ENCODE measurements at regions not wholly inside any gene's neighbourhood (a gene's known extent, or its start where the extent isn't known, plus 50 kb on each side); places are given as distances from the start of the nearest gene placed in this dataset.
"Not testable (repeated sequence)": the region's sequence is repeated elsewhere in the genome, so short reads cannot be mapped to it uniquely, and the experiment has no call there.

- no peak for DNase-seq
Observed at GRCh38 chr13:47687577-47687976, 313.5 kb downstream of the SUCLA2 start.

- DNase-seq: not testable (repeated sequence)
Observed at GRCh38 chr13:47685156-47685555, 315.9 kb downstream of the SUCLA2 start.

GRCh38 chr13:47680748-47681147 is 320.3 kb downstream of the SUCLA2 start:
- DNase-seq: no peak

GRCh38 chr13:47679401-47679800 is 321.7 kb downstream of the SUCLA2 start:
- DNase-seq: no peak

GRCh38 chr13:47678201-47678968 is 322.7 kb downstream of the SUCLA2 start:
- DNase-seq: no peak

GRCh38 chr13:47675871-47676270 is 325.2 kb downstream of the SUCLA2 start:
- no peak for DNase-seq

- DNase-seq: no peak
Observed at GRCh38 chr13:47673009-47673850, 327.8 kb downstream of the SUCLA2 start.

- DNase-seq: no peak
Observed at GRCh38 chr13:47672245-47673008, 328.6 kb downstream of the SUCLA2 start.

GRCh38 chr13:47671776-47672175 is 329.3 kb downstream of the SUCLA2 start:
- no peak for DNase-seq

GRCh38 chr13:47665043-47665442 is 336.0 kb downstream of the SUCLA2 start:
- no peak for DNase-seq

- DNase-seq: no peak
Observed at GRCh38 chr13:47661076-47661475, 340.0 kb downstream of the SUCLA2 start.

GRCh38 chr13:47656651-47657050 is 344.4 kb downstream of the SUCLA2 start:
- no peak for DNase-seq

GRCh38 chr13:47650209-47650608 is 350.9 kb downstream of the SUCLA2 start:
- DNase-seq: no peak

GRCh38 chr13:47647001-47647400 is 354.1 kb downstream of the SUCLA2 start:
- DNase-seq: no peak

- DNase-seq: no peak
Observed at GRCh38 chr13:47646298-47646697, 354.8 kb downstream of the SUCLA2 start.

DNA sequence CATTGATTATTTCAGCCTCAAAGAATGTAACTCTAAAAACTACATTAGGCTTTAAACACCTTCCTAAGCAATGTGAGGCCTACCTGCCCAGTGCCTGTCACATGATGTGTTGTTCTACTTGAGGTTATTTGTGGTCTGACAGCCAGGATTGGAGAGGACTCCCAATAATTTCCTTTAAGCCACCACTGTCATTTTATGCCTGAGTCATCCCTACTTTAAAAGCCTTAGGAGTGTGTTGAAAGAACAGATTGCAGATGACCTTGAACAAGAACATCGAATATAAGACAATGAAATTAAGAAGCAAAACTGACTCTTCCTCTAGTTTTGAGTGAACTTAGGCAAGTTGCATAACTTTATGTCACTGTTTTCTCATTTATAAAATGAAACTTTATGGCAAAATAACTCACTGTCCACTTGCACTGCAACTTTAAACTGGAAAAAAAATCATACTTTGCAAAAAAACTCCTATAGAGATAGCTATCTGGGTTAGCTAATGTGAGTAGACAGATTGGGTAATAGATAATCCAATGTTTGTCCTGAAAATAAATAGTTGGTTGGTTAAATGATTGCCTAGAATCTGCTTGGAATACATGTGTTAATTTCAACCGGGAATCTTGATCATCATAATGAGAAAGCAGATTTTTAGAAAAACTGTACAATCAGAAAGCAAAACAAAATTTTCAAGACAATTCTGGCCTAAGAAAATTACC is 361.2 kb downstream of the SUCLA2 start:
- no peak for DNase-seq

GRCh38 chr13:47638627-47639026 is 362.4 kb downstream of the SUCLA2 start:
- DNase-seq: no peak

DNA sequence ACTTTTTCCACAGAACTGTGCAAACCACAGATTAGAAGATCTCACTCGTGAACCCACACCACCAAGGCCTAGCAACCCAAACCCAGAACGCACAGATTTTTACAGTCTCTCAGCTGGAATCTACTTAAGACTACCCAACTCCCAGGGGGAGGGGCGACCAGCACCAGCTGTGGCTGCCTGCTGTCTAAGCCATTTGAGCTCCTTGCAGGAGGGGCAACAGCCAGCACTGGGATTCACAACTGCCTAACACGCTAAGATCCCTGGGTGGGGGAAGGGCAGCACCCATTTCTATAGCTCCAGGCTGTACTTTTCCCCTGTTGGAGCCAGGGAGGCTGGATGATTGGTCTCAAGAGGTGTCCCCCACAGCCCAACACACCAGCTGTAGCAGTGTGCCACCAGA is 368.8 kb downstream of the SUCLA2 start:
- DNase-seq: no peak

- no peak for DNase-seq
Observed at GRCh38 chr13:47628666-47629065, 372.4 kb downstream of the SUCLA2 start.

DNA sequence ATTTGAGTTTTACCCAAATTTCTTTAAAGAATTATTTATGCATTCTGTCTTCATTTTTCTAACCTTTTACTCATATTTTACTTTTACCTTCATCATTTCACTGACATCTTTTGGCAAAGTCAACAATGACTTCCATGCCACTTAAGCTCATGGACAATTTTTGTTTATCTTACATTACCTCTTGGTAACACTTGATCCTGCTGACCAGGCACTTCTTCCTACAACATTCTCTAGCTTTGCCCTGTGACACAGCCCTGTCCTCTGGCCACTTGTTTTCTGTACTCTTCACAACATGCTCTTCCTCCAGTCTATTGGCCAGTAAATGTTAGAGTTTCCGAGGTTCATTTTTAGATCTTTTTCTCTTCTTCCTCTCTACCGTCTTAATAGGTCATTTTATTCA is 377.2 kb downstream of the SUCLA2 start:
- DNase-seq: no peak

DNA sequence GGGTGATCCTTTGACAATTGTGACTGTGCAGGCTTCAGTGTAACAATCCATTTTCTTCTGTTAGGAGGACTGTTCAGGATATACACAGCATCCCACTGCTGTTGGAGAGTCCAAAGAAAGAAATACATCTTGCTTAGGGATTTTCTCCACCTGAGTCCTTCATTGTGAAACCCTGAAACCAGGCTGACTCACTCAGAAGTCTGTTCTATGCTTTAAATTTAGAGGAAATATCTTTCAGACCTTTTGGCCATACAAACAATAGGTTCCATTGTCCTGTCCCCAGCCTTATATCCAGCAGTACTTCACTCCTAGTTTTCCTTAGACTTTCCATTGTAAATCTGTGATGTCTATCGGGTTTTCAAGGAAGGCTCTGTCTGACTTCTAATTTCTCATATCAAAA is 379.1 kb downstream of the SUCLA2 start:
- no peak for DNase-seq

- no peak for DNase-seq
Observed at GRCh38 chr13:47611664-47612288, 389.3 kb downstream of the SUCLA2 start.

All from GDM1 (cell line).